Left ventricle myocardium inferior (tissue), 1 donor: ENCODE measurements at regions not wholly inside any gene's neighbourhood (a gene's known extent, or its start where the extent isn't known, plus 50 kb on each side); places are given as distances from the start of the nearest gene placed in this dataset.

Source experiments
- DNase-seq: peaks from one replicate; pipeline ENCODE4 v3.0.0-alpha.2; 2020
- H3K27ac ChIP-seq: fragments of 200-600 bp; replicated peaks from 2 replicates; pipeline ENCODE4 v1.8.0; 2021
- H3K27me3 ChIP-seq: fragments of 200-600 bp; 2 replicates; pipeline ENCODE4 v1.8.0; 2021; ENCODE audit warnings: low read depth
- H3K36me3 ChIP-seq: fragments of 200-600 bp; 2 replicates; pipeline ENCODE4 v1.8.0; 2021
- H3K4me1 ChIP-seq: fragments of 200-600 bp; 2 replicates; pipeline ENCODE4 v1.8.0; 2021
- H3K4me3 ChIP-seq: fragments of 200-600 bp; 2 replicates; pipeline ENCODE4 v1.8.0; 2021; ENCODE audit warnings: mild to moderate bottlenecking, moderate library complexity
- H3K9me3 ChIP-seq: fragments of 200-600 bp; replicated peaks from 2 replicates; pipeline ENCODE4 v1.8.0; 2021
- intact Hi-C: fragments of 100-400 bp; cut with micrococcal nuclease; formaldehyde crosslinking; loops from one replicate; pipeline ENCODE4 v1.11.0; 2022
- TF ChIP-seq, protein P1 (sequence below): fragments of 200-600 bp; IDR thresholded peaks from 2 replicates; pipeline ENCODE4 v1.8.0; 2021; ENCODE audit warnings: antibody characterized with exemption, mild to moderate bottlenecking, borderline replicate concordance
- donor health status: DM: no; HTN: yes; CAD: no; lungs with severe emphysema.

DNA sequence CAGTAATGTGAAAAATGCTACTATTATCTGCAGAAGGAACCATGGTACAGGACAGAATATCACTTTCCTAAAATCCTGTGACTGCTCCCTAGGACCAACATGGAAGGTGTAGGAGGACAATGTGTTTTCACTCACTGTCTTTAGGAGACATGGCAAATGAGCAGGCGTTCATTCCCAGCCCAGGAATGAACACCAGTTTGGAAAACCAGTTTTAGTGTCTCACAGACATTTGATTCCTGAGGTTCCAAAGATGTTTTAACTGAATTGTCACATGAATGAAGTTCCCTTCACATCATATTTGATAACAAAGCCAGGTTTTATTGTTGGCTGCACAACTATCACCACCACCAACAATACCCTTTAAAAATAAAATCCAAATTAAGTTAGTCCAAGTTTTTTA, 178.2 kb downstream of the ENC1 start:
- TF ChIP-seq, protein P1, sequence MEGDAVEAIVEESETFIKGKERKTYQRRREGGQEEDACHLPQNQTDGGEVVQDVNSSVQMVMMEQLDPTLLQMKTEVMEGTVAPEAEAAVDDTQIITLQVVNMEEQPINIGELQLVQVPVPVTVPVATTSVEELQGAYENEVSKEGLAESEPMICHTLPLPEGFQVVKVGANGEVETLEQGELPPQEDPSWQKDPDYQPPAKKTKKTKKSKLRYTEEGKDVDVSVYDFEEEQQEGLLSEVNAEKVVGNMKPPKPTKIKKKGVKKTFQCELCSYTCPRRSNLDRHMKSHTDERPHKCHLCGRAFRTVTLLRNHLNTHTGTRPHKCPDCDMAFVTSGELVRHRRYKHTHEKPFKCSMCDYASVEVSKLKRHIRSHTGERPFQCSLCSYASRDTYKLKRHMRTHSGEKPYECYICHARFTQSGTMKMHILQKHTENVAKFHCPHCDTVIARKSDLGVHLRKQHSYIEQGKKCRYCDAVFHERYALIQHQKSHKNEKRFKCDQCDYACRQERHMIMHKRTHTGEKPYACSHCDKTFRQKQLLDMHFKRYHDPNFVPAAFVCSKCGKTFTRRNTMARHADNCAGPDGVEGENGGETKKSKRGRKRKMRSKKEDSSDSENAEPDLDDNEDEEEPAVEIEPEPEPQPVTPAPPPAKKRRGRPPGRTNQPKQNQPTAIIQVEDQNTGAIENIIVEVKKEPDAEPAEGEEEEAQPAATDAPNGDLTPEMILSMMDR, result no peak
- peaks cover 5% of the 10 kb centered on the region for H3K4me1 ChIP-seq
- intact Hi-C loops, result no loop called here
- no peak overlapping the region for H3K27ac ChIP-seq
- DNase-seq, result no peak
- H3K36me3 ChIP-seq, result no peaks in the 10 kb centered on the region
- H3K9me3 ChIP-seq, result no peaks in the 10 kb centered on the region
- H3K4me3 ChIP-seq, result no peak overlapping the region
- no peaks in the 10 kb centered on the region for H3K27me3 ChIP-seq

DNA sequence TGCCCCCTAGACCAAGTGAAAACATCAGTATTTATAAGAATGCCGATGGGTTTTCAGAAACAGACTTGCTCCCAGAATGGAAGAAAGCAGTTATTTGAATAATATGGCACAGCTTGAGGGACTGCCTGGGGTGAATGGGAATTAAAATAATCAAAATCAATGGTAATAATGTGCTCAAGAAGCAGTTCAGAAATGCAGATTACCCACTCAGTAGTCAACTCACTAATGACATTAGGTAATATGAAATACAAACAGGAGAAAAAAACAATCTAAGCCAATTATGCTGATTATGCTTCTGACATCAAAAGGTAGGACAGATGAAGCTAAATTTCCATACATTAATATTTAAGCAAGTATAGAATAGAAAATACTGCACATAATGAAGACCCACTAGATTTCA, 179.3 kb downstream of the ENC1 start:
- Histone ChIP-seq H3K4me3 (no peak overlapping the region), H3K27ac (no peak overlapping the region), H3K4me1 (peaks cover 5% of the 10 kb centered on the region), H3K27me3 (no peaks in the 10 kb centered on the region), H3K9me3 (no peaks in the 10 kb centered on the region), H3K36me3 (no peaks in the 10 kb centered on the region)
- intact Hi-C loops, result no loop called here
- TF ChIP-seq, protein P1, result no peak
- DNase-seq, result no peak

DNA sequence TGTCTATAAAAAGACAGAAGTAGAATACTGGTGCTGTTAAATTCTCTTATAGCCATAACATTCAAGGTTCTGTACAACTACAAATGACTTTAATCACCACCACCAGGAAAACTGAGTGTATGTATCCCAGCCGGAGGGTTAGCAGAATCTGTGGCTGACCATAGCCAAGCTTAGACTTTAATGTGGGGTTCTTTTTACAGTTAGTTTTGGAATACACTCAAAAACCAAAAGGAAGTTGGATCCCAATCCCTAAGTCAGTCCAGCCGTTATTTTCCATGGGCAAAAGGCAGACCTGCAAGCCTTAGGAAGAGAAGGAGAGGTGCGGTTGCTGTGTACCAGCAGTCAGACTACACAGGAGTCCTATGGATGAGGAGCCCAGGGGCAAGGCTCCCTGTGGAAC, 179.8 kb downstream of the ENC1 start:
- no peaks in the 10 kb centered on the region for H3K36me3 ChIP-seq
- no peak for DNase-seq
- H3K4me3 ChIP-seq, result no peak overlapping the region
- TF ChIP-seq, protein P1, result no peak
- H3K27me3 ChIP-seq, result no peaks in the 10 kb centered on the region
- peaks cover 5% of the 10 kb centered on the region for H3K4me1 ChIP-seq
- no peaks in the 10 kb centered on the region for H3K9me3 ChIP-seq
- intact Hi-C loops, result no loop called here
- H3K27ac ChIP-seq, result no peak overlapping the region

DNA sequence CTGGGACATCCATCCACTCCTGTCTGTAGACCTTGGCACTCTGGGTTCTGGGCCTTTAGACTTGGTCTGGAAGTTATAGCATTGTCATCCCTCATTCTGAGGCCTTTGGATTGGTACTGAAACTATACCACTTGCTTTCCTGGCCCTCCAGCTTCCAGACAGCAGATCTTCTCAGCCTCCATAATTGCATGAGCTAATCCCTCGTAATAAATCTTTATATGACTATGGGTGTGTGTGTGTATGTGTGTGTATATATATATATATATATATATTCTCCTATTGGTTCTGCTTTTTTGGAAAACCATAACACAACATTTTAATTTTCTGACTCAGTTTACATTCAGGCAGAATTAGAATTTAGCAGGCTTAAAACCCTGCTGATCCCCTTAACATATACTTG, 180.5 kb downstream of the ENC1 start:
- H3K4me1 ChIP-seq, result peaks cover under 1% of the 10 kb centered on the region
- H3K27me3 ChIP-seq, result no peaks in the 10 kb centered on the region
- no peaks in the 10 kb centered on the region for H3K36me3 ChIP-seq
- no peaks in the 10 kb centered on the region for H3K9me3 ChIP-seq
- DNase-seq, result no peak
- H3K4me3 ChIP-seq, result no peak overlapping the region
- TF ChIP-seq, protein P1, result no peak
- no peak overlapping the region for H3K27ac ChIP-seq
- intact Hi-C loops, result no loop called here

DNA sequence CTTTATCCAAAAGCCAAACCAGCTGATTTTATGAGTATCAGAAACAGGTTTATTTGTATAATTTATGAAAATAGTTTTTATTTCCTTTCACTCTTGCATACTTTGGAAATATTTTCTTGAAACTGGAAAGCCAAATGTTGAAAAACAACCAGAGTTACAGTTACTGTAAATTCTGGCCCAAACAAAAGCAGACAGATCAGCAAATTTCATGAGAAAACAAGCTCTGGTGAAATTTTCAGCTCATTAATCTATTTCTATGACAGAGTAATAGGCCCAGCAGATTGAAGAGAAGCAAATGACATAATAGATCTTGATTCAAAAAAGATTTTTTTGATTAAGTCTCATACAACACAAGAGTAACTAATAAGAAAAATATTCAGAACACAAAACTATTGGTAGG, 182.7 kb downstream of the ENC1 start:
- intact Hi-C loops, result no loop called here
- peaks cover 12% of the 10 kb centered on the region for H3K4me1 ChIP-seq
- no peaks in the 10 kb centered on the region for H3K36me3 ChIP-seq
- H3K27me3 ChIP-seq, result no peaks in the 10 kb centered on the region
- H3K4me3 ChIP-seq, result no peak overlapping the region
- H3K9me3 ChIP-seq, result no peaks in the 10 kb centered on the region
- no peak for DNase-seq
- no peak overlapping the region for H3K27ac ChIP-seq
- TF ChIP-seq, protein P1, result no peak
